GM19372 (cell line): ENCODE measurements at regions not wholly inside any gene's neighbourhood (a gene's known extent, or its start where the extent isn't known, plus 50 kb on each side); places are given as distances from the start of the nearest gene placed in this dataset.
A peak's percentile ranks its signal among the peaks of the same experiment; 100 is the strongest.

Experiments
- ATAC-seq: cut with Tn5 transposase; IDR thresholded peaks from one replicate; pipeline ENCODE4 v1.9.1; 2021; ENCODE audit warnings: mild to moderate bottlenecking, low read depth, moderate library complexity; ENCODE audit not compliant: unreplicated experiment

- no peak for ATAC-seq
Measured at GRCh38 chr6:126419901-126420300, 80.0 kb downstream of the CENPW start.

GRCh38 chr6:126422912-126423311 lies 83.0 kb downstream of the CENPW start:
- no peak for ATAC-seq

DNA sequence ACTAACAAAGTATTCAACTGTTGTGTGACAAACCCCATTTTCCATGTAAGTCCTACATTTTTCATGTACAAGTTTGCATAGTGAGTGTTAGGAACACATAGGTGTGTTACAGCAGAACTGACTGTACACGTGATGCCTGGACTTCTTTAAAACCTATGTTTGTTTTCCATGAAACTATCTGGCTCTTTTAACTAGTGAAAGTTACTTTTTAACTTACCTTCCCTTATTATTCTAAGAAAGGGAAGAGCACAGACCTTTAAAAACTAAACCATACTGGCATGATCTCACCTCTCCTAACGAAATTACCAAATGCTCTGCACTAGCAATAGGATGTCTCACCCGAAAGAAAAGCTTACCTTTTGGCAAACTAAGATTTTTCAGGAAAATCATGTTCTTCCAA lies 87.8 kb downstream of the CENPW start:
- no peak for ATAC-seq

- no peak for ATAC-seq
Measured at GRCh38 chr6:126429866-126430265, 90.0 kb downstream of the CENPW start.

- no peak for ATAC-seq
Measured at GRCh38 chr6:126432564-126432963, 92.6 kb downstream of the CENPW start.

- ATAC-seq = no peak
Measured at GRCh38 chr6:126433927-126434326, 94.0 kb downstream of the CENPW start.

GRCh38 chr6:126437205-126437604 lies 97.3 kb downstream of the CENPW start:
- ATAC-seq = no peak

DNA sequence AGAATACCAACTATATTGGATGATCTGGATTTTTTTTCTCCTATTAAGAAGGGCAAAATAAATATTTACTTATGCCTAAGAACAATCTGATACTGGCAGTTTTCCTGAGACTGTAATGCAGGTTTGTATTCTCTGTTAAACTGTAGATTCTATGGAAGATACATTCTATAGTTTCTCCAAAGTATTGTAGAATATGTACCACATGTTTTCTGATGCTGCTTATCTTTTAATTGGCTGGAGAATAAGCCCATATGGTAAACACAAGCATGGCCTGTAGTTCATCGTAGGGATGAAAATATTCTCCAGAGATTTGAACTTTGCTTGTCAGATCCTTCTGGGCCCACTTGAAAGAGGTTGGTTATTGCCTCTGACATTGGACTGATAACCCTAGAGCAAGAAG lies 99.1 kb downstream of the CENPW start:
- no peak for ATAC-seq

GRCh38 chr6:126440923-126441322 lies 101.0 kb downstream of the CENPW start:
- no peak for ATAC-seq

GRCh38 chr6:126444659-126445273 lies 104.9 kb downstream of the CENPW start:
- ATAC-seq = no peak

- ATAC-seq = no peak
Measured at GRCh38 chr6:126446248-126446647, 106.3 kb downstream of the CENPW start.

DNA sequence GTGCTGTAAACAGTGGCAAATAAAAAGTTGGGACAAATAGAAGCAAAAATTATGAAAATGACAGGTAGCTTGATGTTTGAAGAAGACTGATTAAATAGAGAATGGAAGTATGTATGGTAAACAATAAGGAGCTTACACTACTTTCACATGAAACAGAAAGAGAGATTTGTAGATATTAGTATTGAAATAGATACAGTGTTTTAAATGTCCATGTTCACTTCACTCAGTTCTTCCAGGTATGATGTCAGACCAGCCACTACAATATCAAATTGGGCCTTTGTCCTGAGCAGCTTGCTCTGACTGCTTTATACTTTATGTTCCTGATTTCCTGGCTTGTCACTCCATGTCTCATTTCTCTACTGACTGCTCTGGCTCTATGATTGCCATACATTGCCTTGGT lies 107.5 kb downstream of the CENPW start:
- no peak for ATAC-seq

DNA sequence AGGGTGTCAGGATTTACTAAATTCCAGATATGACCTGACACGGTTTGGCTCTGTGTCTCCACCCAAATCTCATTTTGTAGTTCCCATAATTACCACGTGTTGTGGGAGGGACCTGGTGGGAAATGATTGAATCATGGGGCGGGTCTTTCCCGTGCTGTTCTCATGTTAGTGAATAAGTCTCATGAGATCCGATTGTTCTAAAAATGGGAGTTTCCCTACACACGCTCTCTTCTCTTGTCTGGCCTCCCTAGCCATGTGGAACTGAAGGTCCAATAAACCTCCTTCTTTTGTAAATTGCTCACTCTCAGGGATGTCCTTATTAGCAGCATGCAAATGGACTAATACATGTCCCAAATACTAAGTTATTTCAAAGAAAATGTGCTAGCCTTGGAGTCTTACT lies 121.1 kb downstream of the CENPW start:
- ATAC-seq = no peak

DNA sequence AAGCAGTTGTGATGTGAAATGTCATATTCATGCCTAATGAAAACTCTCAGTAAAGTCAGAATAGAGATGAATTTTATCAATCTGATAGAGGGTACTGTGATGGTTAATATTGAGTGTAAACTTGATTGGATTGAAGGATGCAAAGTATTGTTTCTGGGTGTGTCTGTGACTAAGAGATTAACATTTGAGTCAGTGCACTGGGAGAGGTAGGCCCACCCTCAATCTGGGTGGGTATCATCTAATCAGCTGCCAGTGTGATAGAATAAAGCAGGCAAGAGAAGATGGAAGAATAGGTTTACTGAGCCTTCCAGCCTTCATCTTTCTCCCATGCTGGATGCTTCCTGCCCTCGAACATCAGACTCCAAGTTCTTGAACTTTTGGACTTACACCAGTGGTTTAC lies 124.3 kb downstream of the CENPW start:
- ATAC-seq = no peak

GRCh38 chr6:126475449-126475848 lies 135.5 kb downstream of the CENPW start:
- ATAC-seq = no peak

- peak; percentile 76 for ATAC-seq
Measured at GRCh38 chr6:126477678-126478077, 137.8 kb downstream of the CENPW start.

GRCh38 chr6:126480268-126480667 lies 140.4 kb downstream of the CENPW start:
- ATAC-seq = no peak

GRCh38 chr6:126481319-126481718 lies 141.4 kb downstream of the CENPW start:
- ATAC-seq = no peak

- ATAC-seq = no peak
Measured at GRCh38 chr6:126504792-126505191, 164.9 kb downstream of the CENPW start.

DNA sequence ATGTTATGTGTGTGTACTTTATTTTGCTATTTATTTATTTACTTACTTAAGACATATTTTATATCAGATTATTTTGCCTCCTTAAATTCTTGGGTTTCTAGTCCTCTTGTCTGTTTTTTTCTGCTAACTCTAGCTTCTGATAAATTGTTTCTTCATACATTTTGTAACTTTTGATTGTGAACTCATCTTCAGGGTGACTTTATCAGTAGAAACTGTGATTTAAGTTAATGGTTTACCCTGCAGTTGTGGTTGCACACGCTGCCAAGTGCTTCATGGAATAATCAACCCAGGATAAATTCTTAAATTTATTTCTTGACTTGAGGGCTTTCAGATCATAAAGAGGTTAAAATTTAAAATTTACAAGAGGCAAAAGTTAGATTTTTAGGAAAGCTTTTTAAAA lies 173.3 kb downstream of the CENPW start:
- no peak for ATAC-seq

DNA sequence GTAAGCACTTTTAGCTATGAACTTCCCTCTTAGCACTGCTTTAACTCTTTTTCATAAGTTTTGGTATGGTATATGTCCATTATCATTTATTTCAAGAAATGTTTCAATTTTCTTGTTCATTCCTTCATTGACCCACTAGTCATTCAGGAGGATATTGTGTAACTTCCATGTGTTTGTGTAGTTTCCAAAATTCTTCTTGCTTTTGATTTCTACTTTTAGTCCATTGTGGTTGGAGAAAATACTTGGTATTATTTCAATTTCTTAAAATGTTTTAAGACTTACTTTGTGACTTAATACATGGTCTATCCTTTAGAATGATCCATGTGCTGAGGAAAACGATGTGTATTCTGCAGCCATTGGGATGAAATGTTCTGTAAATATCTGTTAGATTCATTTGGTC lies 176.5 kb downstream of the CENPW start:
- ATAC-seq = no peak

GRCh38 chr6:126524811-126525326 lies 185.0 kb downstream of the CENPW start:
- no peak for ATAC-seq

GRCh38 chr6:126526547-126526946 lies 186.6 kb downstream of the CENPW start:
- no peak for ATAC-seq
